MG63 (cell line): ENCODE measurements at regions not wholly inside any gene's neighbourhood (a gene's known extent, or its start where the extent isn't known, plus 50 kb on each side); places are given as distances from the start of the nearest gene placed in this dataset.
"Not testable (repeated sequence)": the region's sequence is repeated elsewhere in the genome, so short reads cannot be mapped to it uniquely, and the experiment has no call there.

Experiments
- DNase-seq: peaks from one replicate; pipeline ENCODE4 v3.0.0-alpha.2; 2020
- H3K27me3 ChIP-seq: fragments of 250-450 bp; sonication (Bioruptor Pico); 2 replicates; pipeline ENCODE4 v1.5.1; 2020; ENCODE audit warnings: mild to moderate bottlenecking, moderate library complexity
- H3K36me3 ChIP-seq: fragments of 250-450 bp; sonication (Bioruptor Pico); 2 replicates; pipeline ENCODE4 v1.5.1; 2020; ENCODE audit warnings: mild to moderate bottlenecking, moderate library complexity
- H3K4me3 ChIP-seq: fragments of 250-450 bp; sonication (Bioruptor Pico); 2 replicates; pipeline ENCODE4 v1.5.1; 2020; ENCODE audit warnings: mild to moderate bottlenecking, moderate library complexity
- H3K9me3 ChIP-seq: fragments of 250-450 bp; sonication (Bioruptor Pico); 2 replicates; pipeline ENCODE4 v1.5.1; 2020; ENCODE audit warnings: mild to moderate bottlenecking, moderate library complexity

DNA sequence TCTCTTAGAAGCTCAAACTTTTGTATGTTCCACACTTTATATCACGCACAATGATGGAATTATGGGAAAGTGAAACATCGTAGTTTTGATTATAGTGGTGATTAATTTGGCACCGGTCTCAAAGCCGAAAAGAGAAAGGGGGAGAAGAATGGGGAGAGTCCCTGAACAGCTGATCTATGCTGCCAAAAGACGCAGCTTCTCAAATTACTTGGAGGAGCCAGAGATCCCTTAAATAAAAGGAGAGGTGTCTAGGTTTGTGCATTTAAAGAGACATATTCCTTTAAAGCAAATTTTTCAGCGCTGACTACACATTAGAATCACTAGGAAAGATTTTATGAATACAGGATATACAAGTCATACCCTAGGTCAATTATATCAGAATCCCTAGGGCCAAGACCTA is 599.6 kb upstream of the ADAMTS5 start:
- DNase-seq, result no peak
- no peaks in the 10 kb centered on the region for H3K27me3 ChIP-seq
- H3K4me3 ChIP-seq, result no peak overlapping the region
- H3K36me3 ChIP-seq, result peaks cover 3% of the 10 kb centered on the region; the same call in 1 of the 2 replicates
- H3K9me3 ChIP-seq, result 0 out of 2 replicates have a peak, but pooled peaks cover 4% of the 10 kb centered on the region

DNA sequence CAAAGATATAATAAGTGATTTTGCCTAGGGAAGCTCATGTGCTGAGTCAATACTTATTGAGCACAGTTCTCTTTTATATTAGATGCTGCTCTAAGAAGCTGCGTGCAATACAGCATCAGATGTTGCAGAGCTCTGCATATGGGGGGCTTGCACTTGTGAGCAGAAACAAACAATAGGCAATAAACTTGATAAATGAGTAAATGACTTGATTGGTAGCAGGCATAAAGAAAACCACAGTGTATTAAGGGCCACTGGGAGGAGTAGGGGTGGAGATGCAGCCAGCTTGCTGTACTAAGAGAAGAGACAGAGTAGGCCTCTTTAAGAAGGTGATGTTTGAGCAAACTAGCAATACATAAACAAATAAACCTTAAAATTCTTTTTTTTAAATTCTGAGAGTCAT is 598.5 kb upstream of the ADAMTS5 start:
- DNase-seq, result no peak
- H3K4me3 ChIP-seq, result no peak overlapping the region
- peaks cover 3% of the 10 kb centered on the region; the same call in 1 of the 2 replicates for H3K36me3 ChIP-seq
- H3K9me3 ChIP-seq, result 0 out of 2 replicates have a peak, but pooled peaks cover 4% of the 10 kb centered on the region
- no peaks in the 10 kb centered on the region for H3K27me3 ChIP-seq

DNA sequence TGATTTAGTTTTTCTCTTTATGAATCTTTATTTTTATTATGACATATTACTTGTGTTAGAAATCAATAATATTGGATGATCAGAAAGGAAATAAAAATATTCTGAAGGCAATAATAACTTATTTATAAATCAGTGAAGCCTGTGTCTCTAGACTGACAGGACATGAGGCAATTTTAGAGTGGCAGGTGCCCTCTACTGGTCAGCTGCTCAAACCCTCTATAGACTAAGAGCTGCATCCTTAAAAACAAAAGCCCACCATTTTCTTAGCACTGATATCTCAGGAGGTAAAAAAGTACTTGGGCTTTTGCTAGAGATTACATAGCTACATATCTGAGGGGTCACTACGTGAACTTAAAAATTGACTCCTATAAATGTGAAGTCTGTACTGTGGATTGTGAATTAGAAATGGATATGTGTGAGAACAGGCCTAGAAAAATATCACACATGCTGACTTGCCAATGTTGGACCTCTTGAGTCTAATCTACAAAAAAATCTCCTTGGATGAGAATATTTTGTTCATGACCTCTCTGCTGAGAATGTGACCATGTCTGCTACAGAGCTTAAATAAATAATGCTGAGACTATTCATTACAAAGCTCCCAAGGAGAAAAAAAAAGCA is 597.9 kb upstream of the ADAMTS5 start:
- Histone ChIP-seq H3K36me3 (peaks cover 3% of the 10 kb centered on the region; the same call in 1 of the 2 replicates), H3K9me3 (0 out of 2 replicates have a peak, but pooled peaks cover 4% of the 10 kb centered on the region), H3K27me3 (no peaks in the 10 kb centered on the region), H3K4me3 (no peak overlapping the region)
- DNase-seq, result peak; percentile 55

DNA sequence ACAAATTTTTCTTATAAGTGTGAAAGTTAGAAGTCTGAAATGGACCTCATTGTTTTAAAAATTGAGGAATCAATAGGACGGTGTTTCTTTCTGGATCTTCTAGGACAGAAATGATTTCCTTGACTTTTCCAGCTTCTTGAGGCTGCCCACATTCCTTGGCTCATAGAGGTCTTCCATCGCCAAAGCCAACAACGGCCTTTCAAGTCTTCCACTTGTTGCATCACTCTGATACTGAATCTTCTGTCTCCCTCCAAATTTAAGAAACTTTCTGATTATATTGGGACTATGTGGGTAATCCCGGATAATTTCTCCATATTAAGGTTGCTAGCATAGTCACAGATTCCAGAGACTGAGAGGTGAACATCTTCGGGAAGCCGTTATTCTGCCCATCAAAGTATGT is 595.4 kb upstream of the ADAMTS5 start:
- Histone ChIP-seq H3K36me3 (peaks cover 3% of the 10 kb centered on the region; the same call in 1 of the 2 replicates), H3K27me3 (no peaks in the 10 kb centered on the region), H3K4me3 (no peak overlapping the region), H3K9me3 (peaks cover 8% of the 10 kb centered on the region; the same call in 1 of the 2 replicates)
- DNase-seq, result no peak

DNA sequence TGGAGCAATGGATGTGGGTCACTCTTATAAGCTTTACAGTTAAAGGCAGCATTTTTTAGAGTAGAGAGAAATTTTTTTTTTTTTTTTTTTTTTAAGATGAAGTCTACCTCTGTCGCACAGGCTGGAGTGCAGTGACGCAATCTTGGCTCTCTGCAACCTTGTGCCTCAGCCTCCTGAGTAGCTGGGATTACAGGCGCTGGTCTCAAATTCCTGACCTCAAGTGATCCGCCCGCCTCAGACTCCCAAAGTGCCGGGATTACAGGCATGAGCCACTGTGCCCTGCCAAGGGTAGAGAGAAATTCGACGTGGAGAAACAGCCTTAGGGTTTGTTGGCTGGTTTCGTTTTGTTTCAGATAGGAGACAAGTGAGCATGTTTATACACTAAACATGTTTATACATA is 594.2 kb upstream of the ADAMTS5 start:
- Histone ChIP-seq H3K36me3 (no peaks in the 10 kb centered on the region; the same call in 1 of the 2 replicates), H3K9me3 (peaks cover 12% of the 10 kb centered on the region), H3K27me3 (no peaks in the 10 kb centered on the region), H3K4me3 (no peak overlapping the region)
- DNase-seq, result peak; percentile 56

- H3K27me3 ChIP-seq, result no peaks in the 10 kb centered on the region
- no peaks in the 10 kb centered on the region; the same call in 1 of the 2 replicates for H3K36me3 ChIP-seq
- peaks cover 28% of the 10 kb centered on the region for H3K9me3 ChIP-seq
- no peak overlapping the region for H3K4me3 ChIP-seq
- no peak for DNase-seq
Observed at GRCh38 chr21:27557356-27557755, 590.5 kb upstream of the ADAMTS5 start.

DNA sequence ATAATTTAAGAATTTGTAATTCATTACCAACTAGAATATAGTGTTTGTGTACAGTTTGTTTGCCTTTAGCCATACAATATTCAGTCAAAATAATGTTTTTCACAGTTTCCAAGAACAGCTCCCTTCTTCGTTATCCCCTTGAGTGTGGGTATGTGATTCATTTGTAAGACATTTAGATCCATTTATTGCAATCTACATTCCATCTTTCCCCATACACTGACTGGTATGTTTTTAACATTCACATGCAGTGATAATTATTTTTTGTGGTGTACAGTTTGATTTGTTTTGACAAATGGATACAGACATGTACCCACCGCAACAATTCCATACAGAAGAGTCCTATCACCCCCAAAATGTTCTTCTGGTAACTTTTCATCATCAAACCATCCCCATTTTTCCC is 589.1 kb upstream of the ADAMTS5 start:
- Histone ChIP-seq H3K4me3 (no peak overlapping the region), H3K27me3 (no peaks in the 10 kb centered on the region), H3K36me3 (no peaks in the 10 kb centered on the region; the same call in 1 of the 2 replicates), H3K9me3 (peaks cover 30% of the 10 kb centered on the region)
- no peak for DNase-seq

GRCh38 chr21:27550287-27550686 is 583.4 kb upstream of the ADAMTS5 start:
- no peak overlapping the region for H3K4me3 ChIP-seq
- no peaks in the 10 kb centered on the region for H3K36me3 ChIP-seq
- no peak for DNase-seq
- H3K9me3 ChIP-seq, result peaks cover 14% of the 10 kb centered on the region; the same call in 1 of the 2 replicates
- H3K27me3 ChIP-seq, result no peaks in the 10 kb centered on the region

DNA sequence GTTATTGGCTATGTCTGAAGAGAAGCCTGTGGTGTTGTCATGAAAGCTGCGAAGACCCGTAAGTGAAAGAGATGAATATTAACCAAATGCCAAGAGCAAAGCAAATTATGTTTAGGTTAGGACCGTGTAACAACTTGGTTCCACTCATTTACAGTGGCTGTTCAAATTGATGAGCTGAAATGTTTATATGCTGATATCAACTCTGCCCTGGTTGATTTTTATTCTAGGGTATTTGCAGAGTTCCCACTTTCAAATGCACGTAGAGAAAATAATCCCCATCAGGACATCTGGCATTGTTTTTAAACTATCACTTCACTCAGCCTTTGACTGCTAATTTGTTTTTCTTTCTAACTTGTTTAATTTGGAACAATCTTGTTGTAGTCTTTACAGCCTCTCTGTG is 581.6 kb upstream of the ADAMTS5 start:
- no peak for DNase-seq
- Histone ChIP-seq H3K9me3 (peaks cover 7% of the 10 kb centered on the region; the same call in 1 of the 2 replicates), H3K36me3 (no peaks in the 10 kb centered on the region), H3K4me3 (no peak overlapping the region), H3K27me3 (no peaks in the 10 kb centered on the region)

GRCh38 chr21:27545754-27546349 is 579.0 kb upstream of the ADAMTS5 start:
- H3K9me3 ChIP-seq, result no peaks in the 10 kb centered on the region; the same call in 1 of the 2 replicates
- H3K36me3 ChIP-seq, result no peaks in the 10 kb centered on the region
- no peaks in the 10 kb centered on the region for H3K27me3 ChIP-seq
- H3K4me3 ChIP-seq, result no peak overlapping the region
- DNase-seq, result no peak

DNA sequence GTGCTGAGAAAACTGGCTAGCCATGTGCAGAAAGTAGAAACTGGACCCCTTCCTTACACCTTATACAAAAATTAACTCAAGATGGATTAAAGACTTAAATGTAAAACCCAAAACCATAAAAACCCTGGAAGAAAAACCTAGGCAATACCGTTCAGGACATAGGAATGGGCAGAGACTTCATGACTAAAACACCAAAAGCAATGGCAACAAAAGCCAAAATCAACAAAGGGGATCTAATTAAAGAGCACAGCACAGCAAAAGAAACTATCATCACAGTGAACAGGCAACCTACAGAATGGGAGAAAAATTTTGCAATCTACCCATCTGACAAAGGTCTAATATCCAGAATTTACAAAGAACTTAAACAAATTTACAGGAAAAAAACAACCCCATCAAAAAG is 575.2 kb upstream of the ADAMTS5 start:
- H3K36me3 ChIP-seq, H3K27me3 ChIP-seq, DNase-seq, H3K4me3 ChIP-seq, H3K9me3 ChIP-seq: not testable (repeated sequence)

- H3K9me3 ChIP-seq, result peaks cover 5% of the 10 kb centered on the region
- H3K27me3 ChIP-seq, result no peaks in the 10 kb centered on the region
- peaks cover 2% of the 10 kb centered on the region; the same call in 1 of the 2 replicates for H3K36me3 ChIP-seq
- DNase-seq, result no peak
- no peak overlapping the region for H3K4me3 ChIP-seq
Observed at GRCh38 chr21:27536319-27536718, 569.4 kb upstream of the ADAMTS5 start.

- Histone ChIP-seq H3K4me3 (no peak overlapping the region), H3K27me3 (no peaks in the 10 kb centered on the region), H3K9me3 (peaks cover 5% of the 10 kb centered on the region), H3K36me3 (peaks cover 4% of the 10 kb centered on the region; the same call in 1 of the 2 replicates)
- no peak for DNase-seq
Observed at GRCh38 chr21:27535188-27535587, 568.3 kb upstream of the ADAMTS5 start.

DNA sequence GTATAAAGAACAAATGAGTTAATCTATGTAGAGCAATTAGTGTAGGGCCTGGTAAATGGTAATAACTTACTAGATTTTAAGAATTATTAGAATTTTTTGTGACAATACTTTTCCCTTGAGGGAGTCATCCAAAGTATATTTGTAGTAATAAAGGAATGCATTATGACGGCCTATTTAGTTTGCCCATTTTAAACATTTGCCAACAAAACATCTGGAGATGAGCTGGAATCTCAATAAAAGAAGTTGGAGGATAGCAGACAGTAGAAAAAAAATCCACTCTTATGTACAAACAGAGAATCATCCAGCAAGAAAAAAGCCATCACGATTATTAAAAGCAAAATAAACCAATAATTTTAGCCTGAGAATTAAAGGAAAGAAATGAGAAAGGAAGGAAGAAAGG is 567.3 kb upstream of the ADAMTS5 start:
- no peak for DNase-seq
- Histone ChIP-seq H3K4me3 (no peak overlapping the region), H3K36me3 (peaks cover 4% of the 10 kb centered on the region; the same call in 1 of the 2 replicates), H3K27me3 (no peaks in the 10 kb centered on the region), H3K9me3 (peaks cover 5% of the 10 kb centered on the region)

DNA sequence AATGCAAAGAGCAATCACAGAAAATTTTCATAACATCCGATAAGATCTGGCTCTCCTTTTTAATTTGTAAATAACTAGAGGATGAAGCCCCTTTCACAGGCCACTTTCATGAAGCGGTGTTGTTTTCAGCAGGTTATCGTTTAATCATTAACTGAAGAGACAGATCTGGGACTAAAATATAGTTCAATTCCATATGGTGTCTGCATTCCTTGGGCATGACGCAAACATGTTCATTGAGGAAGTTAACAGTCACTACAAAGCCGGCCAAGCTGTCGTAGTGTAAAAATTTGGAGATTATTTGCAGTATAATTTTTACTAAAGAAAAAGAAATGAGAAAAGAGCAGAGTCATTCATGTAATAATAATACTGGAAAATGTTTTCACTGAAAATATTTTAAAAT is 565.2 kb upstream of the ADAMTS5 start:
- Histone ChIP-seq H3K27me3 (no peaks in the 10 kb centered on the region), H3K4me3 (no peak overlapping the region), H3K36me3 (peaks cover 4% of the 10 kb centered on the region; the same call in 1 of the 2 replicates), H3K9me3 (peaks cover 2% of the 10 kb centered on the region; the same call in 1 of the 2 replicates)
- peak; percentile 49 for DNase-seq

DNA sequence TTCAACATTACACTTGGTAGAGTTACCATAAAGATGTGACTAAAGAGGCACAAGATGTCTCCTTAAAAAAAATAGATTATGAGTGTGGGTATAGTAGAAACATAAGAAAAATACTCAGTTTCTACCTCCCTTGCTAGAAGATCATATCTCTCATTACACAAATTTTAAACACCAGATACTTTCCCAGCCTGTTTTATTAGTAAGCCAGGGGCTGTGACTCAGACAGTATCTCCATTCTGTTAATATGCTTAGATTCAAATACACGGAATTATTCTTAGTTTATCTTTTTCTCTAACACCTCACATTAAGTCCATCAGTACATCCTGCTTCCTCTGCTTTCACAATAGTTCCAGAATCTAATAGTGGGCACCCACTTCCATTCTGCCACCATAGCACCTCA is 561.8 kb upstream of the ADAMTS5 start:
- peaks cover 3% of the 10 kb centered on the region; the same call in 1 of the 2 replicates for H3K9me3 ChIP-seq
- no peak for DNase-seq
- H3K36me3 ChIP-seq, result peaks cover 4% of the 10 kb centered on the region; the same call in 1 of the 2 replicates
- no peak overlapping the region for H3K4me3 ChIP-seq
- no peaks in the 10 kb centered on the region for H3K27me3 ChIP-seq

GRCh38 chr21:27526451-27526850 is 559.6 kb upstream of the ADAMTS5 start:
- Histone ChIP-seq H3K9me3 (peaks cover 11% of the 10 kb centered on the region), H3K27me3 (no peaks in the 10 kb centered on the region), H3K36me3 (peaks cover 3% of the 10 kb centered on the region; the same call in 1 of the 2 replicates), H3K4me3 (no peak overlapping the region)
- DNase-seq, result no peak

- no peak overlapping the region for H3K4me3 ChIP-seq
- no peaks in the 10 kb centered on the region for H3K27me3 ChIP-seq
- no peak for DNase-seq
- H3K36me3 ChIP-seq, result no peaks in the 10 kb centered on the region
- H3K9me3 ChIP-seq, result peaks cover 17% of the 10 kb centered on the region
Observed at GRCh38 chr21:27525780-27526179, 558.9 kb upstream of the ADAMTS5 start.
